GM03348 (cell line): ENCODE measurements at regions not wholly inside any gene's neighbourhood (a gene's known extent, or its start where the extent isn't known, plus 50 kb on each side); places are given as distances from the start of the nearest gene placed in this dataset.
"Not testable (repeated sequence)": the region's sequence is repeated elsewhere in the genome, so short reads cannot be mapped to it uniquely, and the experiment has no call there.

Source experiments
- DNase-seq: peaks from one replicate; pipeline ENCODE4 v3.0.0; 2012; ENCODE audit warnings: low spot score

DNA sequence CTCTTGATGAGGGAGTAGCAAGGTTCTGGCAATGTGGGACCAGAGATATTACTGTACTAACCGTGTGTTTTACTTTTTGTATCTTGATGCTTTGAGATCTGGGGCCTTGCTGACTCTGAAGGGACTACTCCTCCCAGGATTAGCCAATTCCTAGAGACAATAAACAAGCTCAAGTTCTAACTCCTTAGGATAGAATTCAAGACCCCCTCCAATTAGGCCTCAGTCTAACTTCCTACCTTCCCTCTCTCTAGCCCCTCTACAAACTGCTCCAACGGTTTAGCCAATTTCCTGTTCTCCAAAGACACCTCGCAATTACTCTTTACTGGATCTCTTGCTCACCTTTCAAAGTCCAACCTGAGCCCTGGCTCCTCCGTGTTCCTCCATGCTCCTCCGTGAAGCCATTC lies 158.7 kb upstream of the JARID2 start:
- no peak for DNase-seq

DNA sequence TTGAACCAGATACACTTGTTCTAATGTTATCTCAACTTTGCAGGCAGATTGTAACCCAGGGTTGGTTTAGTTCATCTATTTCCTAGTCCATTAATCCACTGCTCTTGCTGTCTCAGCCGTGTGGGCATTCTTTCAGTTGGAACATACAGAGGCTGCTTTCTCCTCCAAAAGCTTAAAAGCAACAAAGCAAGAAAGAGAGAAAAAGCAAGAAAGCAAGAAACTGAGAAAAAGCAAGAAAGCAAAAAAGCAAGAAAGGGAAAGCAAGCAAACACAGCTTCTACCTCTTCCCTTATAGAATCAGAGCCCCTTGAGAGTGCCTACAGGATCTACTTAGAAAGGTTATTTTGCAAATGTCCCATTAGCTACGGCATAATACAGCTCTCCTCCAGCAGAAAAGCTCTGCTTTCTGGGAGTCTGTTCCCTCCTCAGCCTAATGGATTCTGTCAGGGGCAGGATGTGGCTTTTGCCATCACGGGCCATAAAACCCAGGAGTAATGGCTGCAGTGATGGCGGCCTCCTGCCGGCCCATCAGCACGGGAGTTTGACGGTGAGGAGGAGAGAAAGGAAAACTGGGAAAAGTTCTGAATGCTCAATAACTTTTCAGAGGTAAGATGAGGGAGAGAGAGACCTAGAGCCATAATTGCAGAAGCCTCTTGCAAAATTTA lies 156.8 kb upstream of the JARID2 start:
- DNase-seq, result no peak

DNA sequence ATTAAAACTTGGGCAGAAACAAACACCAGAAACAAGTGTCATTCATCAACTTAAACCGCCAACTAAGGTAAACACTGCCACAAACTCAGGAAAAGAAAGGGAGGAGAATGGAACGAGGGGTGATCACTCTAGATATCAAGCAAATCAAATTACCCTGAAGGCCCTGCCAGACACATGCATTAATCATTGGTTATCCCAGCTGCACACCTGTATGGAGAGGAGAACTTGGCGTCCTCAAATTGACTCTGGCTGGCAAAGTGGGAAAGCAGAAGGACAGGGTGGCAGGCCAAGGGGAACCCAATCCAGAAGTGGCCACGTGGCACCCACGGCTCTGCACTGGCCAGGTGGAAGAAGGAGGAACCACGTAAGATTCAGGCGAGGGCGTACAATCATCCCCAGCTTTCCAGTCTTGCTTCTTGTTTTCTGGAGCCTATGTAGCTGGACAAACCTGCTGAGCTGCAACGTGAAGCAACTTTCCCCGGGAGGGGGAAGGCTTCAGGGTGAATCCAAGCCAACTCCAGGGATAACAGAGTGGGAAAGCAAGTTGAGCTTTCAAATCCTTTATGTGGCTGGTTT lies 156.2 kb upstream of the JARID2 start:
- no peak for DNase-seq

DNA sequence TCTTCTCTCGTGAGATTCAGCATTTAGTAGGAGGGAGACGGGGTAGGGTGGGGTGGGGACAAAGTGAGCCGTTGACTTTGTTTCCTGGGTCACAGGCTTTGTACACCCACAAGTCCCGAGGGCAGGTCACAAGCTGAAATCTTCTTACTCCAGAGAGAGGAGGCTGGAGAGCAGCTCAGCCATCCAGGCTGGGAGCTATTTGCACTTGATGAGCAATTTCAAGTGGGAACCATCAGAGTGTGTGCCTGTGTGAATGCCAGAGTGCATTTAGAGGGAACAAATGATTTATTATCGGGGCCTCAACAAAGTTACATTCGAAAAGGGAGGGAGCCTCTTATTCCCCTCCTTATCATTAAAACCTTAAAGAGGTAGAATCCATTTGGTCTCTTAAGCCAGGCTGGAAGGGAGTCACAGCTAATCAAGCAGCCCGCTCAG lies 155.7 kb upstream of the JARID2 start:
- DNase-seq, result no peak

DNA sequence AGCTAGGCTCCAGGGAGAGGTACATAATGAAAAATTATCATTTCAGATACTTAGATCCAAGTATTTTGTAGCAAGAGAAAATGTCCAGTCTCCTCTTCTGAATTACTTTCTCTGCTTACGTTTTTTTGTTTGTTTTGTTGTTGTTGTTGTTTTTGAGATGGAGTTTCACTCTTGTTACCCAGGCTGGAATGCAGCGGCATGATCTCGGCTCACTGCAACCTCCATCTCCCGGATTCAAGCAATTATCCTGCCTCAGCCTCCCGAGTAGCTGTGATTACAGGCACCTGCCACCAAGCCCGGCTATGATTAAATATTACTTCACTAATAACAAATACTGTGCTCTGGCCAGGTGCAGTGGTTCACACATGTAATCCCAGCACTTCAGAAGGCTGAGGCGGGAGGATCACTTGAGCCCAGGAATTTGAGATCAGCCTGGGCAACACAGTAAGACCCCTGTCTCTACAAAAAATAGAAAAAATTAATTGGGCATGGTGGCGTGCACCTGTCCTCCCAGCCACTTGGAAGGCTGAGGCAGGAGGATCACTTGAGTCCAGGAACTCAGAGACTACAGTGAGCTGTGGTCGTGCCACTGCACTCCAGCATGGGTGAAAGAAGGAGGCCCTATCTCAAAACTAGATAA lies 155.0 kb upstream of the JARID2 start:
- no peak for DNase-seq

DNA sequence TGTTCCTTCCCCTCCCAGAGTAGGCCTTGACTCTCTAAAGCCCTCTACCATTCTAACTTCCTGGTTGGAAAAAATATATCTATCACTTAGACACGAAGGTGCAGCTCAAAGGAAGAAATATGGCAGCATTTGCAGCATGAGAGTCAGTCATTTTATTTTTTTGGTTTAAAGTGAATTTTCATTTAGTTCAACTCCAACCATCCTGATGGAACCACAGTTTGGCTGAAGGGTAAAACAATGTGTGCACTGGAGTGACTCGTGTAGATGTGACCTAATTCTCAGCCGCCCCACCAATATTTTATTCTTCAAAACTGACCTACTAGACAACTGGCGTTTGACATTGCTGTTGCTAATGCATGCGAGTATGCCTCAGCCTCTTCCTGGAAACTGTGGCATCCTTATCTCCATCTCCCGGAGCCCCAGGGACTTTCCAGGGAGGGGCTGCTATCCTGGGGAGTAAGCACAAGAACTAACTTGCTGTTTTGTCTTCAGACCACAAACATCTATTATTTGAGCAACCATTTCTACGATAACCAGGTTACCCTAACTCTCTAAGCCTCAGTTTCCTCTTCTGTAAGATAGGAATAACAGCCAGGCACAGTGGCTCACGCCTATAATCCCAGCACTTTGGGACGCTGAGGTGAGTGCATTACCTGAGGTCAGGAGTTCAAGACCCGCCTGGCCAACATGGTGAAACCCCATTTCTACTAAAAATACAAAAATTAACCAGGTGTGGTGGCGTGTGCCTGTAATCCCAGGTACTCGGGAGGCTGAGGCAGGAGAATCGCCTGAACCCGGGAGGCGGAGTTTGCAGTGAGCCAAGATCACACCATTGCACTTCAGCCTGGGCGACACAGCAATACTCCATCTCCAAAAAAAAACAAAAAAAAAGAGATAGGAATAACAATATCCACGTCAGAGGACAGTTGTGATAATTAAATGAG lies 148.7 kb upstream of the JARID2 start:
- no peak for DNase-seq

DNA sequence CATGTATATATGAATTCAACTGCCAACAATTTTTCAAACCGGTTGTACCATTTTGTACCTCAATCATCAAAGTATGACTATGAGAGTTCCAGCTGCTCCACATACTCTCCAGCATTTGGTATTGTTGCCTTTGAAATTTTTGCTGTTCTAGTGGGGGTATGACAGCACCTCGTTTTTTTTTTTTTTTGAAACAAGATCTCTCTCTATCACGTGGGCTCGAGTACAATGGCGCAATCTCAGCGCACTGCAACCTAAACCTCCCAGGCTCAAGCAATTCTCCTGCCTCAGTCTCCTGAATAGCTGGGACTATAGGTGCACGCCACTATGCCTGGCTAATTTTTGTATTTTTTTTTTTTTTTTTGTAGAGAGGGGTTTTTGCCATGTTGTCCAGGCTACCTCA lies 144.7 kb upstream of the JARID2 start:
- no peak for DNase-seq

DNA sequence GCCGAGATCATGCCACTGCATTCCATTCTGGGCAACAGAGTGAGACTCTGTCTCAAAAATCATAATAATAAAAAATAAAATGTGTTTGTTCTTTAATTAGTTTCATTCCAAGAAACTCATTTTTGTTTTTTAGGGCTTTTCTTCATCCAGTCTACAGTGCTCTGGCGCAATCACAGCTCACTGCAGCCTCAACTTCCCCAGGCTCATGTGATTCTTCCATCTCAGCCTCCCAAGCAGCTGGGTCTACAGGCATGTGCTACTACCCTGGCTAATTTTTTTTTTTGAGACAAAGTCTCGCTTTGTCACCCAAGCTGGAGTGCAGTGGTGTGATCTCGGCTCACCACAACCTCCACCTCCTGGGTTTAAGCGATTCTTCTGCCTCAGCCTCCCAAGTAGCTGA lies 143.6 kb upstream of the JARID2 start:
- DNase-seq, result no peak

DNA sequence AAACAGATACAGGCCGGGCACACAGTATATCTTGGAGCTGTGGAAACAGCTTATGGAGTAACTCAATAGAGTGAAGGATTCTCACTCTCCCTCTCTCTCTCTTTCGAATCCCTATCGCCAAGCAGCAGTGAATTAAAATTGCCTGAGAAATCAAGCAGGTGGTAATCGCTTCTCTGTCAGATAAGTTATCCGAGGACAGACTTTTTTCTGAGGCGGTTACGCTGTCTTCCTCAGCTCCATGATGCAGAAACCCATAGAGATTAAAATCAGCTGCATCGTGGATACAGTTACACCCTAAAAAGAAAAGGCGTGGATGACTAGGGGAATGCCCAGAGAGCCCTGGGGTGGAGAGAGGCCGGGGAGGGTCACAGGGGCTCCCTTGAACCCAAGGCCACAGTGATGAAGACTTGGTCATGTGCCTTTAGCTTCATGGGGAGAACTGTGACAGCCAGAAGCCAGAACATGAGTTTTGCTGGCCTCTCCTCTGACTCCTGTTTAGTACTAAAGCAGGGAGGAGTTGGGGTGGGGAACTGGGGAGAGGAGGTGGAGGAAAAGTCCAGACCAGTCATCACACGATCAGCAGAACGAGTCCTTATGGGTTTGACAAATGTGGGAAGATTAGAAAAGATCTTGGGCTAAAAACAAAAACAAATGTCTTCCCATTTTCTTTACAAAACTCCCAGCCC lies 138.8 kb upstream of the JARID2 start:
- DNase-seq, result no peak

DNA sequence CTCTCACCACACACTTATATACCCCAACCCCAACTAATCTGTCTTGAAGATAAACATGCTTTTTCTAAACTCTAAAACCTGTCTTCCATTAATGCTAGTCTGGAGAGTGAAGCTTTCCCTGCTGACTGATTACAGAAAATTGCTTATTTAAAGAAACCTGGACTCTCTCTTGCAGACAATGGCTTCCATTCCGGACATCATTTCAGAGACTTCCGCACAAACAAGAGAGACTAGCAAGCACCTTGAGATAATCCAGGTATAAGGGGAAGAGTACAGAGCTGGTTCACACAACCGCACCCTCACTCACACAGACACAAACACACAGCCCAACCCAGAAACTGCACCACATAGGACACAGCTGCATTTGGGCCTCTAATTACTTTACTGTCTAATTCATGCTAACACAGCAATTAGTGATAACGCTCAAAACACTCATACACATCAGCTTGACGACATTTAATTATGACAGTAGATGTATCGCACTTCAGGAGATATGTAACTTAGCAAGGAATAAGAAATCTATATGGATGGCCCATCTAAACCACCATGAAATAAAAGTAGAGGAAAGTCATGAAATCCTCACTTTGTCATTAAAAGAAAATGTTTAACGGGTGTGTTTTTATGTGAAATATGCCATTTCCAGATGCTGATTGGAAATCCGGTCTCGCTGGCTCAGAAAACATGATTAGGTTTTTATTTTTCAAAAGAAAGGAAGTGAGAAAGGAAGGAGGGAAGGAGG lies 138.1 kb upstream of the JARID2 start:
- DNase-seq, result no peak

DNA sequence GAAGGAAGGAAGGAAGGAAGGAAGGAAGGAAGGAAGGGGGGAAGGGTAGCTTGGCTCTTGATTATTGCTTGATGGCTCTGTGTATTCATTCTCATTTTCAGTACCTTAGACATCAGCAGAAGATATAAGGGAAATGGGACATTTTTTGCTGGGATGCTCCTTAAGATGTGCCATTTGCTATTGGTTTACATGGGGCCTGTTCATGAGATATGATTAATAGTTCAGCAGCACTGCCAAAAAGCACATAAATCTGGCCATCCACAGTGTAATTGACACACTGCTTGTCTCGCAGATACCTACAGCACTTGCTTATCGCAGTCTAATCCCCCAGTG lies 137.5 kb upstream of the JARID2 start:
- no peak for DNase-seq

DNA sequence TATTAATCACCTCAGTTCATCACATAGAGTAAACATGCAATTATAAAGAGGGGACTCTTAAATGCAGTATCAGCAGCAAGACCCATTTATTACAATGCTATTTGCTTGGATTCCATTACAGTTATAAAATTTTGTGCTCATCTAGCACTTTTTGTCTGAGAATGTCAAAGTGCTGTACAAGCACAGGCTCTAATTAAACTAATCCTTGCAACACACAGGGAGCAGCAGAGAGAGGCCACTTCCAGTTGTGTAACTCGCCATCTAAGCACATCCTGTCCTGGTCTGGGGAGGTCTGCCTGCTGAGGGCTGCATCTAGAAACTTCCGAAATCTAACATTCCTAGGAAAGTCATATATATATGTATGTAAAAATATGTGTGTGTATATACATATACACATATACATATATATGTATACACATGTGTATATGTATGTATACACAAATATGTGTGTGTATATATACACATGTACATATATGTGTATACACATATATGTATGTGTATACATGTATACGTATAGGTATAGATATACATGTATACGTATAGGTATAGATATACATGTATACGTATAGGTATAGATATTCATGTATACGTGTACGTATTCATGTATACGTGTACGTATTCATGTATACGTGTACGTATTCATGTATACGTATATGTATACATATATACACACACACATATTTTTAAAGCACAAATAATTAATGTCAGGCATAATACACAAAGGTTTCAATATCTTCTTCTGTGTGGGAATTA lies 136.4 kb upstream of the JARID2 start:
- DNase-seq, result no peak

DNA sequence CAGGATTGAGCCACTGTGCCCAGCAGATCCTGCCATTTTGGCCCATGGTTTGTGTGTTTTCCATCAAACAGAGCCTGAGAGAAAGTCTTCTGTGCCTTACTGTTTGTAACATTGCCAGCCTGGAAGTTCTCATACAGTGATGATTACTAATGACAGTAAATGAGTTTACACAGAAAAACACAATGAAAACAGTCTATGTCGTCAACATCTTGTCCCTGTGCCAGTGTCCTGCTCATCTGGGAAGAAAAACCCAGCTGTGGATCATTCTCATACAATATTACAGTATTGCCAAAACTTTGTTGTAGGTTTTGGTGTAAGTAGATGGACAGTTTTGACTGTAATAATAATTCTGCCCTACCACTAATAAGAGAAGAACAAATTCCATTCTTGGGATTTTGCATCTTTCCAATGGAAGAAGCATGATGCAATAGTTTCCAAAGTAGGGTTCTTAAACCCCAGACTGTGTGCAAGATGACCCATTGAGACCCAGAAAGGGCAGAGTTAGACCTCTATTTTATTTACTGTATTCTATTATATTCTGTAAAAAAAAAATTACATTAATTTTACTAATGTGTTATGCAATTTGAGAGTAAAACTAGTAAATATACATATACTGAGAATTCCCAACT lies 135.0 kb upstream of the JARID2 start:
- DNase-seq, result no peak

DNA sequence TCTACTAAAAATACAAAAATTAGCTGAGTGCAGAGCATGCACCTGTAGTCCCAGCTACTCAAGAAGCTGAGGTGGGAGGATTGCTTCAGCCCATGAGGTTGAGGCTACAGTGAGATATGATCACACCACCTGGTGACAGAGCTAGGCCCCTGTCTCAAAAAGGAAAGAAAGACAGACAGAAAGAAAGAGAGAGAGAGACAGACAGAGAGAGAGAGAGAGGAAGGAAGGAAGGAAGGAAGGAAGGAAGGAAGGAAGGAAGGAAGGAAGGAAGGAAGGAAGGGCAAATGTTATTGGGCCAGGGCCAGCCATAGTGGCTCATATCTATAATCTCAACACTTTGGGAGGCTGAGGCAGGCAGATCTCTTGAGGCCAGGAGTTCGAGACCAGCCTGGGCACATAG lies 134.3 kb upstream of the JARID2 start:
- not testable (repeated sequence) for DNase-seq

DNA sequence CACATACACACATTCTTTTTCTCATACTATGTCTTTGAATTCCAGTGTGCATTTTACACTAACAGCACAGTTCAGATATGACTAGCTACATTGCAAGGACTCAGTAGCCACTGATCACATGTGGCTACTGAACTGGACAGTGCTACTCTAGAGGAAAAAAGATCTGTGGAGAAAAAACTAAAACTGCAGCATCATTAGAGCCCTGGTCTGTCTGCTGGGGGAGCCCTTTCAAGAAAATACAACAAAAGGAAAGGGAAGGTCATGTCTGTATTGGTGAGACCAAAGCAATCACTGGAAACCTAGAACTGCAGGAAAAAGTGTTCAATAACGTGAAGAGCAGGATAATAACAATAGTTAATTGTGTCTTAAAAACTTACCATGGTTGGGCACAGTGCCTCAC lies 132.3 kb upstream of the JARID2 start:
- DNase-seq, result no peak

DNA sequence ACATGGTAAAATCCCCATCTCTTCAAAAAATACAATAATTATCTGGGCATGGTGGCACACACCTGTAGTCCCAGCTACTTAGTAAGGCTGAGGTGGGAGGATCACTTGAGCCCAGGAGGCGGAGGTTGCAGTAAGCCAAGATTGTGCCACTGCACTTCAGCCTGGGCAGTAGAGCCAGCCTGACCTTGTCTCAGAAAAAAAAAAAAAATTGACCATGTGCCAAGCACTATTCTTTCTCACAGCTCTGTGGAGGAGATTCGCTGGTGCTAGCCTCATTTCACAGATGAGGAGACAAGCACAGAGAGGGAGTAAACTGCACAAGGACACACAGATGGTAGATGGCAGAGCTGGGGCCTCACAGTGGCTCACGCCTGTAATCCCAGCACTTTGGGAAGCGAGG lies 131.8 kb upstream of the JARID2 start:
- no peak for DNase-seq

DNA sequence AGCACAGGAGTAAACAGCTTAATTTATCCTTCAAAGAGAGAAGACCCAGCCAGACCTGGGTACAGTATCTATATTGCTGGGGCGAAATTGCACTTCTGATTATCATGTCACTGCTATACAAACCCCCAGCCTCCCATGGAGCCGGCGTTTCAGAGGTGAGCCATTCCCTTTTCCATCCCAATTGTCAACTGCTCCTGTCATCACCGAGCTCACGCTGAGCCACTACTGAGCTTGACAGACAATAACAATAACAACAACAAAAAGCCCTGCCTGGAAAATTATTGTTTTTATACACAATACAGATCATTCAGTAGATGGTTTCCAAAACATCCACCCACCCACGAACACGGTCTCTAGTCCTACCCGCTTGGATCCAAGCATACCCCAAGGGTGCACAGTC lies 129.0 kb upstream of the JARID2 start:
- no peak for DNase-seq

DNA sequence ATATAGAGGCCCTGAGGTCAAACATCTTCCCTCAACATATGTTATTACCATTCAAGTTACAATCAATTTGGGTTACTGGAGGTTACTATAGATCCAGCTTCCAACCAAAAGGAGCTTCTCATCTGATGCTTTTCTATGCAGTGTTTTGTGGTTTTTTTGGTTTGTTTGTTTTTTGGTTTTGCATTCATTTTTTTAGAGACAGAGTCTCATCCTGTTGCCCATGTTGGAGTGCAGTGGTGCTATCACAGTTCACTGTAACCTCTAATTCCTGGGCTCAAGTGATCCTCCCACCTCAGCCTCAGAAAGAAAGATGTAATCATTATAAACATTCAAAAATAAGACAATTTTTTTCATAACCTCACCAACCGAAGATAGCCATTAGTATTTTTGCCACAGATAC lies 124.4 kb upstream of the JARID2 start:
- no peak for DNase-seq

DNA sequence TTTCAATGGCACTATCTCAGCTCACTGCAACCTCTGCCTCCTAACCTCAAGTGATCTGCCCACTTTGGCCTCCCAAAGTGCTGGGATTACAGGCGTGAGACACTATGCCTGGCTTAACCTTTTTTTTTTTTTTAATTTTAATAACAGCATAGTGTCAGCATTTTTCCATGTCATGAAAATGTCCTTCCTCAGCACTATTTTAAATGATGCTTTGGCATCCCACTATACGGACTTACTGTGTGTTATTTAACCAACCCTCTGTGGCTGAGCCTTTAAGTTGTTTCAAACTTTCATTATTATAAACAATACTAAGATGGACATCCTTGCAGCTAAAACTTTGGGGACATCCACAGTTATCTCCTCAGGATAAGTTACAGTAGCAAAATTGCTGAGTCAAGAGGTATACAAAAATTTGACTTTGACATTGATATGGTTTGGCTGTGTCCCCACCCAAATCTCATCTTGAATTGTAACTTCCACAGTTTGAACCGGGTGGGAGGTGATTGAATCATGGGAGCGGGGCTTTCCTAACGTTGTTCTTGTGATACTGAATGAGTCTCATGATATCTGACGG lies 123.8 kb upstream of the JARID2 start:
- DNase-seq, result no peak

DNA sequence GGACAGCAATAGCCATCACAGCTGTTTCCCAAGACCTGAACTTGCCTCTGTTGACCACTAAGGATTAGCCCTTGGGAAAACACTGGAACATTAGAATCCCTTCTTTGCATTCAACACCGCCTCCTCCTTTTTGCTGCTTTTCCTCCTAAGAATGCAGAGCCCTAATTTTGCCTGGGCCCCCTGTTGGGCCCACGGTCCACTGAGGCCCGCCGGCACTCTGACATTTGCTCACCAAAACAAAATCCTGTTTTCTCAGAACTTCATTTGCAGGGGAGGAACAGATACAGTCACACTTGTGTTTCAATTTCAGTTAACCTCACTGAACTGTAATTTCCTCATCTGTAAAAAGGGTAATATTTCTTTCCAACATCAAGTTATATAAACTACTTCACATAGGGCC lies 116.0 kb upstream of the JARID2 start:
- no peak for DNase-seq
